HuH-7.5 (cell line): ENCODE measurements at regions not wholly inside any gene's neighbourhood (a gene's known extent, or its start where the extent isn't known, plus 50 kb on each side); places are given as distances from the start of the nearest gene placed in this dataset.
A peak's percentile ranks its signal among the peaks of the same experiment; 100 is the strongest.
"Not testable (repeated sequence)": the region's sequence is repeated elsewhere in the genome, so short reads cannot be mapped to it uniquely, and the experiment has no call there.

Experiments used
- DNase-seq: peaks from one replicate; pipeline ENCODE4 v3.0.0; 2011; ENCODE audit warnings: low spot score

- DNase-seq, result not testable (repeated sequence)
These were observed 199.7 kb upstream of the WSB1 start for GRCh38 chr17:27094179-27094578.

GRCh38 chr17:27095821-27096220, 198.1 kb upstream of the WSB1 start:
- not testable (repeated sequence) for DNase-seq

- not testable (repeated sequence) for DNase-seq
These were observed 194.6 kb upstream of the WSB1 start for GRCh38 chr17:27099266-27099665.

GRCh38 chr17:27104605-27105221, 189.2 kb upstream of the WSB1 start:
- not testable (repeated sequence) for DNase-seq

GRCh38 chr17:27105636-27106035, 188.3 kb upstream of the WSB1 start:
- DNase-seq, result no peak

- DNase-seq, result no peak
These were observed 187.4 kb upstream of the WSB1 start for GRCh38 chr17:27106347-27106981.

- DNase-seq, result no peak
These were observed 186.9 kb upstream of the WSB1 start for GRCh38 chr17:27106982-27107360.

GRCh38 chr17:27107386-27108328, 186.3 kb upstream of the WSB1 start:
- DNase-seq, result not testable (repeated sequence)

GRCh38 chr17:27109346-27109745, 184.6 kb upstream of the WSB1 start:
- DNase-seq, result no peak

GRCh38 chr17:27153005-27153404, 140.9 kb upstream of the WSB1 start:
- DNase-seq, result no peak

GRCh38 chr17:27155866-27156265, 138.0 kb upstream of the WSB1 start:
- no peak for DNase-seq

GRCh38 chr17:27157297-27157696, 136.6 kb upstream of the WSB1 start:
- no peak for DNase-seq

- DNase-seq, result no peak
These were observed 136.0 kb upstream of the WSB1 start for GRCh38 chr17:27157898-27158297.

- no peak for DNase-seq
These were observed 135.5 kb upstream of the WSB1 start for GRCh38 chr17:27158382-27158781.

- DNase-seq, result no peak
These were observed 113.6 kb upstream of the WSB1 start for GRCh38 chr17:27180322-27180721.

- DNase-seq, result not testable (repeated sequence)
These were observed 112.5 kb upstream of the WSB1 start for GRCh38 chr17:27181379-27181925.

- no peak for DNase-seq
These were observed 112.0 kb upstream of the WSB1 start for GRCh38 chr17:27181935-27182334.

- DNase-seq, result not testable (repeated sequence)
These were observed 96.4 kb upstream of the WSB1 start for GRCh38 chr17:27197505-27197904.

GRCh38 chr17:27199948-27200347, 94.0 kb upstream of the WSB1 start:
- no peak for DNase-seq

GRCh38 chr17:27200476-27200875, 93.4 kb upstream of the WSB1 start:
- no peak for DNase-seq

- no peak for DNase-seq
These were observed 90.7 kb upstream of the WSB1 start for GRCh38 chr17:27203241-27203640.

GRCh38 chr17:27206447-27206846, 87.5 kb upstream of the WSB1 start:
- peak; percentile 25 for DNase-seq
